WTC11 (cell line): ENCODE measurements at regions not wholly inside any gene's neighbourhood (a gene's known extent, or its start where the extent isn't known, plus 50 kb on each side); places are given as distances from the start of the nearest gene placed in this dataset.

Experiments
- ATAC-seq: fragments of 200-7000 bp; cut with Tn5 transposase; 2 replicates; pipeline ENCODE4 v1.10.0; 2021; ENCODE audit warnings: mild to moderate bottlenecking, moderate library complexity
- CTCF ChIA-PET: fragments of 300-600 bp; sonication (Branson Sonifier 250); formaldehyde crosslinking; loops from one replicate; lab custom pipeline; 2021; ENCODE audit warnings: antibody characterized with exemption; lab: Charles Lee
- POLR2A ChIA-PET: fragments of 350-600 bp; sonication (Branson Sonifier 250); formaldehyde crosslinking; loops from one replicate; lab custom pipeline; 2021; ENCODE audit warnings: antibody characterized with exemption; lab: Charles Lee
- DNase-seq: peaks from one replicate; pipeline ENCODE4 v3.0.0; 2021; ENCODE audit warnings: low spot score
- H3K27ac Mint-ChIP-seq: 2 replicates; pipeline ENCODE4 v1.8.0; 2021; ENCODE audit warnings: mixed read lengths
- H3K27me3 Mint-ChIP-seq: 2 replicates; pipeline ENCODE4 v1.8.0; 2021; ENCODE audit warnings: low read depth, mild to moderate bottlenecking, moderate library complexity, mixed read lengths
- H3K36me3 Mint-ChIP-seq: 2 replicates; pipeline ENCODE4 v1.8.0; 2021; ENCODE audit warnings: mixed read lengths
- H3K4me1 Mint-ChIP-seq: 2 replicates; pipeline ENCODE4 v1.8.0; 2022; ENCODE audit warnings: mixed read lengths
- H3K4me3 Mint-ChIP-seq: 2 replicates; pipeline ENCODE4 v1.8.0; 2021; ENCODE audit warnings: mild to moderate bottlenecking, moderate library complexity, mixed read lengths
- H3K9me3 Mint-ChIP-seq: 2 replicates; pipeline ENCODE4 v1.8.0; 2021; ENCODE audit warnings: mixed read lengths
- CBFB ChIP-seq: sonication (generic); formaldehyde crosslinking; IDR thresholded peaks from 2 replicates; pipeline ENCODE4 v1.8.1; 2022; ENCODE audit warnings: mild to moderate bottlenecking, low read depth, missing genetic modification reagents
- CREM ChIP-seq: sonication (generic); formaldehyde crosslinking; IDR thresholded peaks from 2 replicates; pipeline ENCODE4 v1.8.1; 2022; ENCODE audit warnings: mild to moderate bottlenecking, missing genetic modification reagents, moderate library complexity
- ELF4 ChIP-seq: sonication (generic); formaldehyde crosslinking; IDR thresholded peaks from 2 replicates; pipeline ENCODE4 v1.8.1; 2022; ENCODE audit warnings: low read depth, mild to moderate bottlenecking, moderate library complexity, missing genetic modification reagents
- ESRRA ChIP-seq: sonication (generic); formaldehyde crosslinking; IDR thresholded peaks from 2 replicates; pipeline ENCODE4 v1.8.1; 2022; ENCODE audit warnings: mild to moderate bottlenecking, missing genetic modification reagents, borderline replicate concordance
- FOXK1 ChIP-seq: sonication (generic); formaldehyde crosslinking; IDR thresholded peaks from 2 replicates; pipeline ENCODE4 v1.8.0; 2022; ENCODE audit warnings: mild to moderate bottlenecking, moderate library complexity, missing genetic modification reagents
- GTF2I ChIP-seq: fragments of 250-450 bp; sonication (Bioruptor Pico); conservative IDR thresholded peaks from 2 replicates; pipeline ENCODE4 v1.4.0; 2021; ENCODE audit warnings: mild to moderate bottlenecking
- JUN ChIP-seq: sonication (generic); formaldehyde crosslinking; IDR thresholded peaks from 2 replicates; pipeline ENCODE4 v1.8.0; 2023; ENCODE audit warnings: mild to moderate bottlenecking, missing genetic modification reagents
- KAT7 ChIP-seq: sonication (generic); formaldehyde crosslinking; IDR thresholded peaks from 2 replicates; pipeline ENCODE4 v1.8.1; 2023; ENCODE audit warnings: missing genetic modification reagents, mild to moderate bottlenecking, borderline replicate concordance
- NFATC4 ChIP-seq: fragments of 250-450 bp; sonication (Bioruptor Pico); IDR thresholded peaks from 2 replicates; pipeline ENCODE4 v1.9.0; 2021; ENCODE audit warnings: mild to moderate bottlenecking
- NFE2L1 ChIP-seq: sonication (generic); formaldehyde crosslinking; IDR thresholded peaks from 2 replicates; pipeline ENCODE4 v1.8.1; 2023; ENCODE audit warnings: missing genetic modification reagents
- SMAD4 ChIP-seq: sonication (generic); formaldehyde crosslinking; IDR thresholded peaks from 2 replicates; pipeline ENCODE4 v1.8.0; 2022; ENCODE audit warnings: mild to moderate bottlenecking, missing genetic modification reagents
- STAT6 ChIP-seq: sonication (generic); formaldehyde crosslinking; conservative IDR thresholded peaks from 2 replicates; pipeline ENCODE4 v1.8.1; 2023; ENCODE audit warnings: mild to moderate bottlenecking, low read depth, missing genetic modification reagents, moderate library complexity
- ZNF416 ChIP-seq: fragments of 250-450 bp; sonication (Bioruptor Pico); IDR thresholded peaks from 2 replicates; pipeline ENCODE4 v1.9.0; 2021; ENCODE audit warnings: mild to moderate bottlenecking, inconsistent platforms
- ZNF532 ChIP-seq: fragments of 250-450 bp; sonication (Bioruptor Pico); IDR thresholded peaks from 2 replicates; pipeline ENCODE4 v1.9.0; 2021; ENCODE audit warnings: mild to moderate bottlenecking, borderline replicate concordance
- TF ChIP-seq, protein P1 (sequence below): sonication (generic); formaldehyde crosslinking; IDR thresholded peaks from 2 replicates; pipeline ENCODE4 v1.8.0; 2022; ENCODE audit warnings: missing genetic modification reagents
- TF ChIP-seq, protein P2 (sequence below): sonication (generic); formaldehyde crosslinking; IDR thresholded peaks from 2 replicates; pipeline ENCODE4 v1.8.0; 2023; ENCODE audit warnings: mild to moderate bottlenecking, missing genetic modification reagents
- TF ChIP-seq, protein P3 (sequence below): sonication (generic); formaldehyde crosslinking; IDR thresholded peaks from 2 replicates; pipeline ENCODE4 v1.8.1; 2022; ENCODE audit warnings: mild to moderate bottlenecking, moderate library complexity, missing genetic modification reagents

DNA sequence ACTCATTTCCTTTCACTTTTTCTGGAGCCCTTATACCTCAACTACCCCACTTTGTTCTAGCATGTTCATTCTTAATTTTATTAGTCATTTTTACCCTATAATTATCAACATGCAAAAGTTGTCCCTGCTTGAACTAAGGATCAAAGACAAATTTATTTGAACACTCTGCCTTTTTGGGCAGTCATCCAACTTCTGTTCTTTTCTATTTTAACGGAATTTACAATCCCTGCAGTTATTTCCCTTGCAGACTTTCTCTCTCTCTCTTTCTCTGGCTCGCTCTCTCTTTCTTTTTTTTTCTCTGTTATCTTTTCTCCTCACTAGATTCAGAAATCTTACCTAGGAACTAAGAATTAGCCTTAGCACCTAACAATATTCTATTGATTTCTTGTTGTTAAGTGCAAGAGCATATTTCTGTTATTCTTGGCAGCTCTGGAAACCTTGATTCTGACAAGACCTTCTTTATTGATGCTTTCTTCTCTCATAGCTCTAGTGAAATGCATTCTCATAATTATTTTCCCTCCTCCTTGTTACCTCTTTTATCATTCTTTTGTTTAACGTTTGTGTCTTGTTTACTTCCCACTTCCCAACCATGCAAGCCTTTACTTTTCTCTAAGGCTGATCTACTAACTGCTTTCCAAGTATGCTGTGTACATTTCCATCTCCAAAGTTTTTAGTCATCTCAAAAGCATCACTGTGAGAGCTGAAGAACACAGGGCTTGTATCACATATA lies 951.6 kb downstream of the DIPK2A start (continued):
- TF ChIP-seq, protein P1, sequence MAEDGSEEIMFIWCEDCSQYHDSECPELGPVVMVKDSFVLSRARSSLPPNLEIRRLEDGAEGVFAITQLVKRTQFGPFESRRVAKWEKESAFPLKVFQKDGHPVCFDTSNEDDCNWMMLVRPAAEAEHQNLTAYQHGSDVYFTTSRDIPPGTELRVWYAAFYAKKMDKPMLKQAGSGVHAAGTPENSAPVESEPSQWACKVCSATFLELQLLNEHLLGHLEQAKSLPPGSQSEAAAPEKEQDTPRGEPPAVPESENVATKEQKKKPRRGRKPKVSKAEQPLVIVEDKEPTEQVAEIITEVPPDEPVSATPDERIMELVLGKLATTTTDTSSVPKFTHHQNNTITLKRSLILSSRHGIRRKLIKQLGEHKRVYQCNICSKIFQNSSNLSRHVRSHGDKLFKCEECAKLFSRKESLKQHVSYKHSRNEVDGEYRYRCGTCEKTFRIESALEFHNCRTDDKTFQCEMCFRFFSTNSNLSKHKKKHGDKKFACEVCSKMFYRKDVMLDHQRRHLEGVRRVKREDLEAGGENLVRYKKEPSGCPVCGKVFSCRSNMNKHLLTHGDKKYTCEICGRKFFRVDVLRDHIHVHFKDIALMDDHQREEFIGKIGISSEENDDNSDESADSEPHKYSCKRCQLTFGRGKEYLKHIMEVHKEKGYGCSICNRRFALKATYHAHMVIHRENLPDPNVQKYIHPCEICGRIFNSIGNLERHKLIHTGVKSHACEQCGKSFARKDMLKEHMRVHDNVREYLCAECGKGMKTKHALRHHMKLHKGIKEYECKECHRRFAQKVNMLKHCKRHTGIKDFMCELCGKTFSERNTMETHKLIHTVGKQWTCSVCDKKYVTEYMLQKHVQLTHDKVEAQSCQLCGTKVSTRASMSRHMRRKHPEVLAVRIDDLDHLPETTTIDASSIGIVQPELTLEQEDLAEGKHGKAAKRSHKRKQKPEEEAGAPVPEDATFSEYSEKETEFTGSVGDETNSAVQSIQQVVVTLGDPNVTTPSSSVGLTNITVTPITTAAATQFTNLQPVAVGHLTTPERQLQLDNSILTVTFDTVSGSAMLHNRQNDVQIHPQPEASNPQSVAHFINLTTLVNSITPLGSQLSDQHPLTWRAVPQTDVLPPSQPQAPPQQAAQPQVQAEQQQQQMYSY (CRISPR knock-in tag): no peak
- TF ChIP-seq, protein P2, sequence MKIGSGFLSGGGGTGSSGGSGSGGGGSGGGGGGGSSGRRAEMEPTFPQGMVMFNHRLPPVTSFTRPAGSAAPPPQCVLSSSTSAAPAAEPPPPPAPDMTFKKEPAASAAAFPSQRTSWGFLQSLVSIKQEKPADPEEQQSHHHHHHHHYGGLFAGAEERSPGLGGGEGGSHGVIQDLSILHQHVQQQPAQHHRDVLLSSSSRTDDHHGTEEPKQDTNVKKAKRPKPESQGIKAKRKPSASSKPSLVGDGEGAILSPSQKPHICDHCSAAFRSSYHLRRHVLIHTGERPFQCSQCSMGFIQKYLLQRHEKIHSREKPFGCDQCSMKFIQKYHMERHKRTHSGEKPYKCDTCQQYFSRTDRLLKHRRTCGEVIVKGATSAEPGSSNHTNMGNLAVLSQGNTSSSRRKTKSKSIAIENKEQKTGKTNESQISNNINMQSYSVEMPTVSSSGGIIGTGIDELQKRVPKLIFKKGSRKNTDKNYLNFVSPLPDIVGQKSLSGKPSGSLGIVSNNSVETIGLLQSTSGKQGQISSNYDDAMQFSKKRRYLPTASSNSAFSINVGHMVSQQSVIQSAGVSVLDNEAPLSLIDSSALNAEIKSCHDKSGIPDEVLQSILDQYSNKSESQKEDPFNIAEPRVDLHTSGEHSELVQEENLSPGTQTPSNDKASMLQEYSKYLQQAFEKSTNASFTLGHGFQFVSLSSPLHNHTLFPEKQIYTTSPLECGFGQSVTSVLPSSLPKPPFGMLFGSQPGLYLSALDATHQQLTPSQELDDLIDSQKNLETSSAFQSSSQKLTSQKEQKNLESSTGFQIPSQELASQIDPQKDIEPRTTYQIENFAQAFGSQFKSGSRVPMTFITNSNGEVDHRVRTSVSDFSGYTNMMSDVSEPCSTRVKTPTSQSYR (CRISPR knock-in tag): no peak
- TF ChIP-seq CBFB (CRISPR knock-in tag) (no peak), NFE2L1 (CRISPR knock-in tag) (no peak), NFATC4 (no peak), ZNF416 (CRISPR knock-in tag) (no peak), ESRRA (CRISPR knock-in tag) (no peak), SMAD4 (CRISPR knock-in tag) (no peak)

GRCh38 chr3:144930431-144930830 lies 958.8 kb downstream of the DIPK2A start:
- Mint-ChIP-seq H3K27me3 (no peaks in the 10 kb centered on the region), H3K4me1 (peaks cover 21% of the 10 kb centered on the region), H3K4me3 (no peak overlapping the region), H3K27ac (no peak overlapping the region; the same call in 1 of the 2 replicates), H3K36me3 (peaks cover 16% of the 10 kb centered on the region), H3K9me3 (peaks cover 40% of the 10 kb centered on the region)
- POLR2A ChIA-PET: no interaction called here
- CTCF ChIA-PET: no interaction called here
- DNase-seq: no peak
- no peak for ATAC-seq
- TF ChIP-seq JUN (no peak), KAT7 (CRISPR knock-in tag) (no peak), CREM (CRISPR knock-in tag) (no peak), STAT6 (CRISPR knock-in tag) (no peak), FOXK1 (CRISPR knock-in tag) (no peak), ZNF532 (CRISPR knock-in tag) (no peak), GTF2I (CRISPR knock-in tag) (no peak), ESRRA (CRISPR knock-in tag) (no peak), ELF4 (CRISPR knock-in tag) (no peak)
- TF ChIP-seq, protein P3, sequence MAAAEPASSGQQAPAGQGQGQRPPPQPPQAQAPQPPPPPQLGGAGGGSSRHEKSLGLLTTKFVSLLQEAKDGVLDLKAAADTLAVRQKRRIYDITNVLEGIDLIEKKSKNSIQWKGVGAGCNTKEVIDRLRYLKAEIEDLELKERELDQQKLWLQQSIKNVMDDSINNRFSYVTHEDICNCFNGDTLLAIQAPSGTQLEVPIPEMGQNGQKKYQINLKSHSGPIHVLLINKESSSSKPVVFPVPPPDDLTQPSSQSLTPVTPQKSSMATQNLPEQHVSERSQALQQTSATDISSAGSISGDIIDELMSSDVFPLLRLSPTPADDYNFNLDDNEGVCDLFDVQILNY (CRISPR knock-in tag): no peak
- TF ChIP-seq, protein P2 (CRISPR knock-in tag): no peak
